HEK293T (cell line): ENCODE measurements at regions not wholly inside any gene's neighbourhood (a gene's known extent, or its start where the extent isn't known, plus 50 kb on each side); places are given as distances from the start of the nearest gene placed in this dataset.

Source experiments
- CTCF ChIA-PET: fragments of 350-600 bp; formaldehyde crosslinking; extraction: SDS; loops from one replicate; lab custom pipeline; 2021; ENCODE audit warnings: antibody characterized with exemption, inconsistent platforms; lab: Yijun Ruan, JAX
- POLR2A ChIA-PET: fragments of 350-600 bp; formaldehyde crosslinking; extraction: SDS; loops from one replicate; lab custom pipeline; 2020; ENCODE audit warnings: antibody characterized with exemption, inconsistent platforms; lab: Yijun Ruan, JAX
- DNase-seq: peaks from one replicate; pipeline ENCODE4 v3.0.0; 2012; ENCODE audit warnings: mixed read lengths; ENCODE audit errors: extremely low spot score
- ARNT ChIP-seq: fragments of 450-650 bp; IDR thresholded peaks from 2 replicates; pipeline ENCODE4 v1.6.1; 2017; ENCODE audit warnings: mild to moderate bottlenecking
- BHLHE40 ChIP-seq: fragments of 450-650 bp; IDR thresholded peaks from 2 replicates; pipeline ENCODE4 v1.6.1; 2016; ENCODE audit warnings: mild to moderate bottlenecking, moderate library complexity, borderline replicate concordance
- CTBP1 ChIP-seq: fragments of 450-650 bp; IDR thresholded peaks from 2 replicates; pipeline ENCODE4 v1.6.1; 2016; ENCODE audit warnings: borderline replicate concordance
- ELF4 ChIP-seq: fragments of 450-650 bp; IDR thresholded peaks from 2 replicates; pipeline ENCODE4 v1.6.1; 2017; ENCODE audit warnings: antibody characterized with exemption
- FOXA1 ChIP-seq: fragments of 450-650 bp; IDR thresholded peaks from 2 replicates; pipeline ENCODE4 v1.6.1; 2016; ENCODE audit warnings: mild to moderate bottlenecking
- FOXK2 ChIP-seq: fragments of 450-650 bp; IDR thresholded peaks from 2 replicates; pipeline ENCODE4 v1.6.1; 2016; ENCODE audit warnings: mild to moderate bottlenecking
- FOXM1 ChIP-seq: fragments of 450-650 bp; IDR thresholded peaks from 2 replicates; pipeline ENCODE4 v1.6.1; 2017; ENCODE audit warnings: mild to moderate bottlenecking, borderline replicate concordance
- HDGF ChIP-seq: fragments of 450-650 bp; IDR thresholded peaks from 2 replicates; pipeline ENCODE4 v1.6.1; 2017; ENCODE audit warnings: antibody characterized with exemption, borderline replicate concordance
- L3MBTL2 ChIP-seq: fragments of 450-650 bp; conservative IDR thresholded peaks from 2 replicates; pipeline ENCODE4 v1.6.1; 2016; ENCODE audit warnings: mild to moderate bottlenecking
- LEF1 ChIP-seq: fragments of 450-650 bp; IDR thresholded peaks from 2 replicates; pipeline ENCODE4 v1.6.1; 2017; ENCODE audit warnings: mild to moderate bottlenecking, borderline replicate concordance
- NFRKB ChIP-seq: fragments of 450-650 bp; IDR thresholded peaks from 2 replicates; pipeline ENCODE4 v1.6.1; 2016; ENCODE audit warnings: mild to moderate bottlenecking, moderate library complexity
- PKNOX1 ChIP-seq: fragments of 450-650 bp; IDR thresholded peaks from 2 replicates; pipeline ENCODE4 v1.6.1; 2016
- SP1 ChIP-seq: fragments of 450-650 bp; IDR thresholded peaks from 2 replicates; pipeline ENCODE4 v1.6.1; 2017
- SUZ12 ChIP-seq: fragments of 450-650 bp; IDR thresholded peaks from 2 replicates; pipeline ENCODE4 v1.6.1; 2016; ENCODE audit warnings: mild to moderate bottlenecking
- TARDBP ChIP-seq: fragments of 450-650 bp; IDR thresholded peaks from 2 replicates; pipeline ENCODE4 v1.6.1; 2016
- ZNF384 ChIP-seq: fragments of 450-650 bp; IDR thresholded peaks from 2 replicates; pipeline ENCODE4 v1.6.1; 2016

DNA sequence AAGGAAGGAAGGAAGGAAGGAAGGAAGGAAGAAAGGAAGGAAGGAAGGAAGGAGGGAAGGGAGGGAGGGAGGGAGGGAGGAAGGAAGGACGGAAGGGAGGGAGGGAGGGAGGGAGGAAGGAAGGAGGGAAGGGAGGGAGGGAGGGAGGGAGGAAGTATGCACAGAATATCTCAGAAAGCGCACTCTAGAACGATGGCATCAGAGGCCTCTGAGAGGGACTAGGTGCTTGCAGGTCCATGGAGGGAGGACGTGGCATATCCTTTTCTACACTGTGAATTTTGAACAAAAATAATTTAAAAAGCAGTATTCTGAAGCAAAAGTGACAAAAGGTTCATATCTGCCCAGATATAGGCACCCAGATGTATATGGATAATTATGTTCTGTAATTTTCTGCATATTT, 65.5 kb downstream of the SYF2 start:
- POLR2A ChIA-PET = no interaction called here
- DNase-seq = no peak
- no peak for TF ChIP-seq SP1
- no peak for TF ChIP-seq FOXA1
- no peak for TF ChIP-seq ARNT
- TF ChIP-seq TARDBP = no peak
- no peak for TF ChIP-seq NFRKB
- TF ChIP-seq CTBP1 = no peak
- no peak for TF ChIP-seq FOXK2
- TF ChIP-seq LEF1 = no peak
- no peak for TF ChIP-seq FOXM1
- no peak for TF ChIP-seq ZNF384
- TF ChIP-seq ELF4 = no peak
- no peak for TF ChIP-seq HDGF
- CTCF ChIA-PET = no interaction called here

GRCh38 chr1:25163986-25164385, 68.3 kb downstream of the SYF2 start:
- CTCF ChIA-PET = no interaction called here

DNA sequence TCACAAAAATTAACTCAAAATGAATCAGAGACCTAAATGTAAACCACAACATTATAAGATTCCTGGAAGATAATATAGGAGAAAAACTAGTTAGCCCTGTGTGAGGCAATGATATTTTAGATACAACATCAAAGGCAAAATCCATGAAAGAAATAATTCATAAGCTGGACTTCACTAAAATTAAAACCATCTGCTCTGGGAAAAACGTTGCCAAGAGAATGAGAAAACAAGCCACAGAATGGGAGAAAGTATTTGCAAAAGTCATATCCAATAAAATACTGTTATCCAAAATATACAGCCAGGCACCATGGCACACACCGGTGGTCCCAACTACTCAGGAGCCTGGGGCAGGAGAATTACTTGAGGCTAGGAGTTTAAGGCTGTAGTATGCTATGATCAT, 70.3 kb downstream of the SYF2 start:
- no peak for TF ChIP-seq TARDBP
- no peak for TF ChIP-seq PKNOX1
- TF ChIP-seq ELF4 = no peak
- no peak for TF ChIP-seq FOXK2
- no peak for TF ChIP-seq NFRKB
- TF ChIP-seq BHLHE40 = no peak
- no peak for TF ChIP-seq ARNT
- TF ChIP-seq SUZ12 = no peak
- TF ChIP-seq SP1 = no peak
- no peak for TF ChIP-seq CTBP1
- no peak for TF ChIP-seq FOXA1
- TF ChIP-seq LEF1 = no peak
- no peak for TF ChIP-seq ZNF384
- TF ChIP-seq FOXM1 = no peak
- no peak for TF ChIP-seq HDGF
- ChIA-PET POLR2A (no interaction called here), CTCF (no interaction called here)
- DNase-seq = no peak

More at GRCh38 chr1:25163986-25164385, 68.3 kb downstream of the SYF2 start:
- TF ChIP-seq L3MBTL2 (no peak), NFRKB (no peak), ARNT (no peak), HDGF (no peak), TARDBP (no peak), SP1 (no peak), SUZ12 (no peak), PKNOX1 (no peak), BHLHE40 (no peak), FOXA1 (no peak), FOXM1 (no peak), ELF4 (no peak), ZNF384 (no peak), CTBP1 (no peak), FOXK2 (no peak), LEF1 (no peak)
- POLR2A ChIA-PET = no interaction called here
- no peak for DNase-seq

- CTCF ChIA-PET = no interaction called here
- DNase-seq = no peak
- POLR2A ChIA-PET = no interaction called here
- TF ChIP-seq FOXA1 = no peak
- no peak for TF ChIP-seq CTBP1
- TF ChIP-seq BHLHE40 = no peak
- no peak for TF ChIP-seq SP1
- no peak for TF ChIP-seq ARNT
- no peak for TF ChIP-seq ELF4
- TF ChIP-seq L3MBTL2 = no peak
- TF ChIP-seq TARDBP = no peak
- no peak for TF ChIP-seq FOXM1
- TF ChIP-seq HDGF = no peak
Observed at GRCh38 chr1:25157846-25158245, 74.5 kb downstream of the SYF2 start.

DNA sequence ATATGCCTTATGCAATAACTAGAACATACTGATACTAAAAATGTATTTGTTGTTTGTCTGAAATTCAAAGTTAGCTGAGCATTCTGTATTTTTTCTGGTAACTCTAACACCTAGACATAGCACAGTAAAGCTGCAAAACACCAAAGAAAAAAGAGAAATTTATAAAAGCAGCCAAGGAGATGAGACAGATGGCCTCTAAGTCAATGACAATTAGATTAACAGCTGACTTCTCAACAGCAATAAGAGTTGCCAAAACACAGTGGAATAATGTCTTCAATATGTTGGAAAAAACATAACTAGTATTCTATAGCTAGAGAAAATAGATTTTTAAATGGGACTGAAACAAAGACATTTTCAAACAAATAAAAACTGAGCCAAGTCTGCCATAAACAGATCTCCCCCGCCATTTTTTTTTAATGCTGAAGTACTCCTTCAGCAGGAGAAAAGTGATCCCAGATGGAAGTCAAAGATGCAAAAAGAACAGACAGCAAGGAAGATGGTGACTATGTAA, 81.3 kb downstream of the SYF2 start:
- POLR2A ChIA-PET = no interaction called here
- CTCF ChIA-PET = no interaction called here

More for the DNA sequence above, 81.3 kb downstream of the SYF2 start:
- TF ChIP-seq BHLHE40 (no peak), NFRKB (no peak), FOXM1 (no peak), ZNF384 (no peak), FOXK2 (no peak), TARDBP (no peak), FOXA1 (no peak), L3MBTL2 (no peak), HDGF (no peak), ARNT (no peak), LEF1 (no peak), PKNOX1 (no peak), CTBP1 (no peak), SP1 (no peak), ELF4 (no peak), SUZ12 (no peak)
- no peak for DNase-seq
